ENCODE measurements at regions not wholly inside any gene's neighbourhood (a gene's known extent, or its start where the extent isn't known, plus 50 kb on each side); places are given as distances from the start of the nearest gene placed in this dataset.

- no peak for TF ChIP-seq CTCF (IDR thresholded peaks at IDR 0.05)
- no peak for ATAC-seq
- H3K27me3 ChIP-seq (ENCODE audit: low read depth) = peaks cover 14% of the 10 kb centered on the region
Measured at GRCh38 chr17:74015990-74016389, 187.5 kb upstream of the RPL38 start.

GRCh38 chr17:74016461-74016860 lies 187.0 kb upstream of the RPL38 start:
- intact Hi-C loops (cut with DNase I) = no loop called here
- no peaks in the 10 kb centered on the region for H3K36me3 ChIP-seq
- DNase-seq (no peak), ATAC-seq (no peak)
- H3K27me3 ChIP-seq (ENCODE audit: low read depth) = peaks cover 13% of the 10 kb centered on the region
- no peak for TF ChIP-seq CTCF (IDR thresholded peaks at IDR 0.05)
- no peak overlapping the region for H3K4me3 ChIP-seq
- no peaks in the 10 kb centered on the region for H3K9me3 ChIP-seq
- H3K27ac ChIP-seq = no peak overlapping the region
- H3K4me1 ChIP-seq = no peaks in the 10 kb centered on the region

More at GRCh38 chr17:74015990-74016389, 187.5 kb upstream of the RPL38 start:
- no peaks in the 10 kb centered on the region for H3K9me3 ChIP-seq
- H3K27ac ChIP-seq = no peak overlapping the region
- intact Hi-C loops (cut with DNase I) = no loop called here
- DNase-seq = no peak
- no peak overlapping the region for H3K4me3 ChIP-seq
- no peaks in the 10 kb centered on the region for H3K4me1 ChIP-seq
- H3K36me3 ChIP-seq = no peaks in the 10 kb centered on the region

- no peaks in the 10 kb centered on the region for H3K36me3 ChIP-seq
- ATAC-seq = no peak
- no peak for DNase-seq
Measured at GRCh38 chr17:74017466-74017865, 186.0 kb upstream of the RPL38 start.

GRCh38 chr17:74018115-74018514 lies 185.4 kb upstream of the RPL38 start:
- peaks cover 13% of the 10 kb centered on the region for H3K27me3 ChIP-seq (ENCODE audit: low read depth)
- ATAC-seq = no peak
- no peaks in the 10 kb centered on the region for H3K36me3 ChIP-seq
- intact Hi-C loops (cut with DNase I) = no loop called here
- H3K4me1 ChIP-seq = no peaks in the 10 kb centered on the region
- no peak for TF ChIP-seq CTCF (IDR thresholded peaks at IDR 0.05)
- no peak overlapping the region for H3K4me3 ChIP-seq
- no peak overlapping the region for H3K27ac ChIP-seq
- H3K9me3 ChIP-seq = no peaks in the 10 kb centered on the region
- DNase-seq = no peak

More at GRCh38 chr17:74017466-74017865, 186.0 kb upstream of the RPL38 start:
- no peak overlapping the region for H3K4me3 ChIP-seq
- intact Hi-C loops (cut with DNase I) = no loop called here
- no peak for TF ChIP-seq CTCF (IDR thresholded peaks at IDR 0.05)
- H3K4me1 ChIP-seq = no peaks in the 10 kb centered on the region
- no peaks in the 10 kb centered on the region for H3K9me3 ChIP-seq
- peaks cover 13% of the 10 kb centered on the region for H3K27me3 ChIP-seq (ENCODE audit: low read depth)
- no peak overlapping the region for H3K27ac ChIP-seq

GRCh38 chr17:74019271-74019670 lies 184.2 kb upstream of the RPL38 start:
- TF ChIP-seq CTCF (IDR thresholded peaks at IDR 0.05) = no peak
- DNase-seq = no peak
- no peaks in the 10 kb centered on the region for H3K36me3 ChIP-seq
- no peak overlapping the region for H3K4me3 ChIP-seq
- ATAC-seq = no peak
- no peaks in the 10 kb centered on the region for H3K4me1 ChIP-seq
- H3K27me3 ChIP-seq (ENCODE audit: low read depth) = peaks cover 2% of the 10 kb centered on the region
- no peaks in the 10 kb centered on the region for H3K9me3 ChIP-seq
- intact Hi-C loops (cut with DNase I) = no loop called here
- no peak overlapping the region for H3K27ac ChIP-seq

- Histone ChIP-seq H3K27ac (no peak overlapping the region), H3K36me3 (no peaks in the 10 kb centered on the region), H3K27me3 (ENCODE audit: low read depth) (no peaks in the 10 kb centered on the region), H3K4me1 (no peaks in the 10 kb centered on the region), H3K4me3 (no peak overlapping the region), H3K9me3 (no peaks in the 10 kb centered on the region)
- no peak for TF ChIP-seq CTCF (IDR thresholded peaks at IDR 0.05)
- ATAC-seq = no peak
- DNase-seq = no peak
- intact Hi-C loops (cut with DNase I) = no loop called here
Measured at GRCh38 chr17:74019860-74020259, 183.6 kb upstream of the RPL38 start.
